ENCODE measurements at regions not wholly inside any gene's neighbourhood (a gene's known extent, or its start where the extent isn't known, plus 50 kb on each side); places are given as distances from the start of the nearest gene placed in this dataset.

DNA sequence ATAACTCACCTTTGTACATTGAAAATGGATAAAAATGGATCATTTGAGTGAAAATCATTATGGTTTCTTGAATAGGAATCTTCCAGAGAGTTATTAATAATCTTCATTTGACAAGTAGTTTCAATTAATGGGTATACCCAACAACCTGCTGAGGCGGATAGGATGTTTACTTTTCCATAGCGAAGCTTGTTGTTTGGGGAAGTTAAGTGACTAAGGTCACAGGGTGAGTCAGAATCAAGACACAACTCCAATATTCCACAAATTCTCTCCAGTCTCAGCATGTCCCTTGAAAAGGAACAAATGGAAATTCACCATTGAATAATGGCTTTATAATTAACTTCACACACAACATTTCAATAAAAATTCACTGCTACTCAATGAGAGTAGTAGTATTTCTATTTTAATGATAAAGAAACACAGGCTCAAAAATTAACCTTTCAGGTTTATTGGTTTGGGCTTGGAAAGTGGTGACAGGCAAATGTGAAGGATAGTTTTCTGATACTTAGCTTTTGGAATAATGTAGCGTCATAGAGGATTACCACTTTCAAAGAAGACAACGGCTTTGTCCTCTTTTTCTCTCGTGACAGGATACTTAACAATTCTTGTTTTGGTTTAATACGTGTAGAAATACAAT, 211.3 kb downstream of the GPD2 start:
- no peak for ATAC-seq (ENCODE audit: low read depth)
- no peaks in the 10 kb centered on the region for H3K36me3 Mint-ChIP-seq
- H3K4me1 Mint-ChIP-seq, result no peaks in the 10 kb centered on the region
- no peaks in the 10 kb centered on the region for H3K9me3 Mint-ChIP-seq
- H3K27ac Mint-ChIP-seq, result no peak overlapping the region
- no peaks in the 10 kb centered on the region for H3K27me3 Mint-ChIP-seq
- DNase-seq, result no peak
- H3K4me3 Mint-ChIP-seq, result no peak overlapping the region
- POLR2A ChIA-PET, result no interaction called here

DNA sequence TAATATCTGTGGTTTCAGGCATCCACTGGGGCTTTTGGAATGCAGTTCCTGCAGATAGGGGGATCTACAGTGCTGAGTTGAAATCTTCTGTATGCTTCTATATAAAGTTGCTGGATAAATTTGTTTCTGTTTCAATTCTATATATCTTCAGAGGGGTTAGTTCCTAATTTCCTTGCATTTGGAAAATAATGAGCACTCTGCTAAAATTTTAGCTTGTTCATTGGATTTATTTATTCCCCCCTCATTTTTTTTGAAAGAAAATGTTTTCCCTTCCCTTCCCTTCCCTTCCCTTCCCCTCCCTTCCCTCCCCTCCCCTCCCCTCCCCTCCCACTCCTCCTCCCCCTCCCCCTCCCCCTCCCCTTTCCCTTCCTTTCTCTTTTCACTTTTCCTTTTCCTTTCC, 212.3 kb downstream of the GPD2 start:
- Mint-ChIP-seq H3K4me3 (no peak overlapping the region), H3K27ac (no peak overlapping the region), H3K36me3 (no peaks in the 10 kb centered on the region), H3K4me1 (no peaks in the 10 kb centered on the region), H3K27me3 (no peaks in the 10 kb centered on the region), H3K9me3 (no peaks in the 10 kb centered on the region)
- no peak for ATAC-seq (ENCODE audit: low read depth)
- POLR2A ChIA-PET, result no interaction called here
- no peak for DNase-seq

DNA sequence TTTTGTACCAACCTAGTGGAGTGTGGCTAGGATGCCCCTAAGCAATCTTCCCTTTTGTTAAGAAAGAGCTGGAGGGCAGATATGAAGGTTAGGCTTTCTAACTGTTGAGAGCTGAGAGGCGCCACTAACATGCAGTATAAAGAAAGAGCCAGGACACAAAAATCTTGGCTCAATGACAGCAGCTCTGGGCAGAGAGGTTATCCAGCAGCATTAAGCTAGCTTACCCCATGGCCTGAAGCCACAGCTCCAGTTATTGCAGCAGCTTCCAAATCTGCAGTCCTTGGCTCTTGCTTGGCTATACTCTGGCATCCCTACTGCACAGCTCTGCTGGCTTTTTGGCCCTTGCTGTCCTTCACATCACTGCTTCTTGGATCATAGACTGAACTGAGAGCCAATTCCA, 213.4 kb downstream of the GPD2 start:
- Mint-ChIP-seq H3K36me3 (no peaks in the 10 kb centered on the region), H3K4me1 (no peaks in the 10 kb centered on the region), H3K27ac (no peak overlapping the region), H3K27me3 (no peaks in the 10 kb centered on the region), H3K9me3 (no peaks in the 10 kb centered on the region), H3K4me3 (no peak overlapping the region)
- no peak for DNase-seq
- no peak for ATAC-seq (ENCODE audit: low read depth)
- POLR2A ChIA-PET, result no interaction called here

DNA sequence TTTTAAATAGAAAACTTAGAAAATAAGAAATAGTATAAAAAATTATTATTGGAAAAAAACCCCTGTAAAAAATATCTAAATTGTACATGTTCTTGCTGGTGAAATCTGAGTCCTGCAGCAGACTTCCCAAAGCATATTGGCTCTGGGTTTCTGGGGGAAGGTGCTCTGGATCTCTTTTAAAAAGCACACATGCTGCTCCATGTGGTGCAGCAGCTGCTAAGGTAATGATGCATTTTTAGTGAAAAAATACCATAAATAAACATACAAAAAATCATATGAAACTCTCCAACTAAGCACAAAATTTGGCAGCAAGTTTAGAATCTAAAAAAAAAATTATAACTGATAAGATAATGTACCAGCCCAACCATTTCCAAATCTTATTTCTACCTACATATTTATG, 216.5 kb downstream of the GPD2 start:
- no peaks in the 10 kb centered on the region for H3K27me3 Mint-ChIP-seq

DNA sequence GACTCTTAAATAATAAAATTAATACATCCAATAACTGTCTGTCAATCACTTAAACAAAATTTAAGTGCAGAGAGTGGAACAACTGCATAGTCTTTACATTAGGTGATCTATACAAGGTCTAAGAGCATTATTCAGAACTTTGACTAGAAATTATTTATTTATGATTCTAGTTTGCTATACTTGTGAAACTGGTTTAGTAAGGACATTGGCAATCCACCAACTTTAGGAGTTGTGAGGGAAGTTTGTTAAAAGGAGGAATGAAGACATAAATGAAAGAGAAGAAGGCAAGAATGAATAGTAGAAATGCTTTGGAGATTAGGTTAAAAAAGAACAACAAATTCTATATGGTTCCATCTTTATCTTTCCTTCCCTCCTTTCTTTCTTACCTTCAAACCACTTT, 217.5 kb downstream of the GPD2 start:
- POLR2A ChIA-PET, result no interaction called here
- no peaks in the 10 kb centered on the region for H3K36me3 Mint-ChIP-seq
- ATAC-seq (ENCODE audit: low read depth), result no peak
- no peak overlapping the region for H3K4me3 Mint-ChIP-seq
- no peak for DNase-seq
- no peaks in the 10 kb centered on the region for H3K27me3 Mint-ChIP-seq
- H3K4me1 Mint-ChIP-seq, result no peaks in the 10 kb centered on the region
- H3K27ac Mint-ChIP-seq, result no peak overlapping the region
- H3K9me3 Mint-ChIP-seq, result no peaks in the 10 kb centered on the region

More for the DNA sequence above, 216.5 kb downstream of the GPD2 start:
- no peaks in the 10 kb centered on the region for H3K9me3 Mint-ChIP-seq
- POLR2A ChIA-PET, result no interaction called here
- H3K4me3 Mint-ChIP-seq, result no peak overlapping the region
- DNase-seq (no peak), ATAC-seq (ENCODE audit: low read depth) (no peak)
- no peak overlapping the region for H3K27ac Mint-ChIP-seq
- no peaks in the 10 kb centered on the region for H3K4me1 Mint-ChIP-seq
- no peaks in the 10 kb centered on the region for H3K36me3 Mint-ChIP-seq

DNA sequence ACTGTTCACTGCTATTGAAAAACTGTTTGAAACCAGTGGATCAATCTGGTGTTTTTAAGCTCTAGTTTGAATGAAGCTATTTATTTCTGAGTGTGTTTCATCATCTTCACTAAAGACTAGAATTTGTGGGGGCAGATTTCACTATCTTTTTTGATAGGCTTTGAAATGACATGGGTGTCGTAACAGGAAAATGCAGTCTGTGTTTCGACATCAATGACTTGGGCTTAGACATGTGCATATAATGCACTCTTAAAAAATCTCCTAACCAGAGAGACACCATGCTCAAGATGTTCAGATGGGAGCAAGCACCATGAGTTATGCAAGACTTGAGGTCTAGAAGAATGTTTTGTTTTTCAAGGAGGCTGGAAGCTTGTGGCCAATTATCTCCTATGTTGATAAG, 221.6 kb downstream of the GPD2 start:
- no peak overlapping the region for H3K4me3 Mint-ChIP-seq
- H3K4me1 Mint-ChIP-seq, result no peaks in the 10 kb centered on the region
- POLR2A ChIA-PET, result no interaction called here
- DNase-seq (no peak), ATAC-seq (ENCODE audit: low read depth) (no peak)
- no peaks in the 10 kb centered on the region for H3K9me3 Mint-ChIP-seq
- H3K27me3 Mint-ChIP-seq, result no peaks in the 10 kb centered on the region
- H3K27ac Mint-ChIP-seq, result no peak overlapping the region
- H3K36me3 Mint-ChIP-seq, result no peaks in the 10 kb centered on the region

DNA sequence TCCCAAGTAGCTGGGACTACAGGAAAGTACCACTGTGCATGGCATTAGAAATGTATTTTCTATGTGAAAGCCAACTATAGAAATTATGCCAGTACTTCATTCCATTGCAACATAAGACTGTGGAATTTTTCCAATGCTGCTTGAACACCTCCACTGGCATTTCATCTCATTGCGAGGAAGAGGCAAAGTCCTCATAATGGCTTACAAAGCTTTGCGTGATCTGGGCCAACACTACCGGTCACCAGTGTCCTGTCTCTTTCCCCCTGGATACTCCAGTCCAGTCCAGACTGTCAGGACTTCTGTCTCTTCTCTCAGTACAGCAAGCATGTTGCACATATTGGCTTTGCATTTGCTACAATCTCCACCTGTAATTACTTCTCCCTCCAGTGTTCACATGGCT, 223.5 kb downstream of the GPD2 start:
- DNase-seq (no peak), ATAC-seq (ENCODE audit: low read depth) (no peak)
- Mint-ChIP-seq H3K9me3 (no peaks in the 10 kb centered on the region), H3K4me1 (no peaks in the 10 kb centered on the region), H3K27me3 (no peaks in the 10 kb centered on the region), H3K4me3 (no peak overlapping the region), H3K36me3 (no peaks in the 10 kb centered on the region), H3K27ac (no peak overlapping the region)
- POLR2A ChIA-PET, result no interaction called here

DNA sequence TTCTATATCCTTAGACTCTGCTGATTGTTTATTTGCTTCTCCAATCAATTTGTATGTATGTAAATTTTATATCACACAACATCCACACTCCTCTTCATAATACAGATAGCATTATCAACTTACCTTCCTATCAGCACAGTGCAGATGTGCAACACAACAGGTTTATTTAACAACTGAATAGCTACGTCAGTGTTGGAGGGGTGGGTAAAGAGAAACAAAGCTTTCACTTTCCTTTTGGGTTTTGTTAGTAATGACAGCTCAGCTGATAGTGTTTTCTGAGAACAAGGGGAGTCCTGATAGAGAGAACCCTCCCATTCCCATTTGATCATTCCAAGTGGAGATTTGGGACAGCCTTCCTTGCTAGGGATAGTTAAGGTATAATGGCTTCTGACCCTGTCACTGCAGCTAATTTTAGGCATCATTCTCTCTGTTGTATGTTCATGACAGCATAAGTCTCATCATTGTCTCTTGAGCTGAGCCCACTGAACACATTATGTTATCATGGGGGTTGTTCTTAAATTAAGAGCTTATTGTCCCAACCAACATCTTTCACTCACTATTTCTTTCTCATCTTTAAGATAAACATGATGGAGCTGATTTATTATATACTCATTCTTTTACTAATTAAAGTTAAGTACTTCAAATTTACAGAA, 227.7 kb downstream of the GPD2 start:
- Mint-ChIP-seq H3K4me1 (peaks cover 3% of the 10 kb centered on the region), H3K27me3 (peaks cover 2% of the 10 kb centered on the region), H3K9me3 (peaks cover 5% of the 10 kb centered on the region), H3K4me3 (no peak overlapping the region), H3K36me3 (no peaks in the 10 kb centered on the region), H3K27ac (no peak overlapping the region)
- ATAC-seq (ENCODE audit: low read depth), result no peak
- no peak for DNase-seq
- POLR2A ChIA-PET, result no interaction called here

DNA sequence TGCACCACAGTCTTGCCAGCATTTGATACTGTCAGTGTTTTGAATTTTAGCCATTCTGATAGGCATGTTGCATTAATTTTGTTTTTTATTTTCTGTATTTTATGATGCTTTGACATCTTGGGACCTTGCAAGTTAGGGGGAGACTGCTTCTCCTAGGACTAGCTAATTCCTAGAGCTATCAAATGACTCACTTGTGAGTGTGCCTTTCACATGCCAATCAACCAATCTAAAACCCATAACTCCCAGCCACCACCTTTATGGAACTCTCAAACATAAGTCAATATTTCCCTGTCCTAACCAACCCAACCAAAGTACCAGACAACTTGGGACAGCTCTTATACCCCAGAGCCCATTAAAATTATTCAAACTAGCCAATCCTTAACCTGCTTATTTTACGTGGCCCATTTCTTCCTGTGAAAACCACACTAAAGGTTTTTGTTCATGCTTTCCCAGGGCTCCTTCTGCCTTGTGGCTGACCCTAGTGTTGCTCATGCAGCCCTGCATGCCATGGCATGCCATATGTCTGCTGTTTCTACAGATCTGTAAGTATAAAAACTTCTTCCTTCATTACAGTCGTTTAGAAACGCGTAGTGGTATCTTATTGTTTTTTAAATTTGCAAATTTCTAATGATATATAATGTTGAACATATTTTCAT, 230.1 kb downstream of the GPD2 start:
- no peak for ATAC-seq (ENCODE audit: low read depth)
- Mint-ChIP-seq H3K36me3 (no peaks in the 10 kb centered on the region), H3K27me3 (peaks cover 2% of the 10 kb centered on the region), H3K4me3 (no peak overlapping the region), H3K9me3 (peaks cover 5% of the 10 kb centered on the region), H3K4me1 (peaks cover 3% of the 10 kb centered on the region), H3K27ac (no peak overlapping the region)
- POLR2A ChIA-PET, result no interaction called here
- DNase-seq, result no peak

DNA sequence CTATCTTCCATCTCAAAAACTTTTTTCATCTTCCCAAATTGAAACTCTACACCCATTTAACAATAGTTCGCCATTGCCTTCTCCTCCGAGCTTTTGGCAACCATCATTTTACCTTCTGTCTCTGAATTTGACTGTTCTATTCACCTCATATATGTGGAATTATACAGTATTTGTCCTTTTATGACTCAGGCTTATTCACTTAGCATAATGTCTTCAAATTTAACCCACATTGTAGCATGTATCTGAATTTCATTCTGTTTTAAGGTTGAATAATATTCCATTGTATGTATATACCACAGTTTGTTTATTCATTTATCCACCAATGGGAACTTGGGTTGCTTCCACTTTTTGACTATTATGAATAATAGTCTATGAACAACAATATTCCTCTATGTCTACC, 233.9 kb downstream of the GPD2 start:
- DNase-seq (no peak), ATAC-seq (ENCODE audit: low read depth) (no peak)
- H3K4me1 Mint-ChIP-seq, result peaks cover 3% of the 10 kb centered on the region
- POLR2A ChIA-PET, result no interaction called here
- H3K27ac Mint-ChIP-seq, result no peak overlapping the region
- H3K27me3 Mint-ChIP-seq, result peaks cover 2% of the 10 kb centered on the region
- no peaks in the 10 kb centered on the region for H3K36me3 Mint-ChIP-seq
- peaks cover 5% of the 10 kb centered on the region for H3K9me3 Mint-ChIP-seq
- H3K4me3 Mint-ChIP-seq, result no peak overlapping the region

DNA sequence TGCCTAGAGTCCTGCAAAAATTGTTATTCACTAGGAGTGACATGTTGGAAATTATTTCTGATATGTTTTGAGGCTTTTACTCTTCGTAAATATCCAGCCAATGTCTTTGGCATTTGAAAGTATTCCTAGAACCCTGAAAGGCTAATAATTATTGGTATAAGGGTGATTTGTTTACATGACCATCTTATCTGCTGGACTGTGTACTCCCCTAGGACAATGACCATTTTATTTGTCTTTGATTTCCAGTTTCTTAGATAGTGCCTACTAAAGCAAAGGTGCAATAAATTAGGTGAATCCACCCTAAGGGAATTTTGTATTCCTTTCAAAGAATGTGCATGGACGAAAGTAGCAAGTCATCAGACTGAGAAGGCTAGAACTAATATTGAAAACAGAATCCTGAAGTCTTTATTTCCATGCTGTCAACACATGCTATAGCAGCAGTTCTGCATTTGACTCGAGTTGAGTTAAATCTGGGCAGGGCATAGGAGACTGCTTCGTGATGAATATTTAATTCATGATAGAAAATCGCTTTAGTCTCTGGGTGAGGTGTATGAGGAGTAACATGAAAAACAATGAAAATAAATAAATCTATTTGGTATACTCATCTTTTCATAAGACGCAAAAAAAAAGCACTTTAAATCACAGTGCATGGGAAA, 235.7 kb downstream of the GPD2 start:
- Mint-ChIP-seq H3K9me3 (peaks cover 5% of the 10 kb centered on the region), H3K36me3 (no peaks in the 10 kb centered on the region), H3K4me1 (peaks cover under 1% of the 10 kb centered on the region), H3K27me3 (peaks cover 2% of the 10 kb centered on the region), H3K27ac (no peak overlapping the region), H3K4me3 (no peak overlapping the region)
- no peak for DNase-seq
- no peak for ATAC-seq (ENCODE audit: low read depth)
- POLR2A ChIA-PET, result no interaction called here

DNA sequence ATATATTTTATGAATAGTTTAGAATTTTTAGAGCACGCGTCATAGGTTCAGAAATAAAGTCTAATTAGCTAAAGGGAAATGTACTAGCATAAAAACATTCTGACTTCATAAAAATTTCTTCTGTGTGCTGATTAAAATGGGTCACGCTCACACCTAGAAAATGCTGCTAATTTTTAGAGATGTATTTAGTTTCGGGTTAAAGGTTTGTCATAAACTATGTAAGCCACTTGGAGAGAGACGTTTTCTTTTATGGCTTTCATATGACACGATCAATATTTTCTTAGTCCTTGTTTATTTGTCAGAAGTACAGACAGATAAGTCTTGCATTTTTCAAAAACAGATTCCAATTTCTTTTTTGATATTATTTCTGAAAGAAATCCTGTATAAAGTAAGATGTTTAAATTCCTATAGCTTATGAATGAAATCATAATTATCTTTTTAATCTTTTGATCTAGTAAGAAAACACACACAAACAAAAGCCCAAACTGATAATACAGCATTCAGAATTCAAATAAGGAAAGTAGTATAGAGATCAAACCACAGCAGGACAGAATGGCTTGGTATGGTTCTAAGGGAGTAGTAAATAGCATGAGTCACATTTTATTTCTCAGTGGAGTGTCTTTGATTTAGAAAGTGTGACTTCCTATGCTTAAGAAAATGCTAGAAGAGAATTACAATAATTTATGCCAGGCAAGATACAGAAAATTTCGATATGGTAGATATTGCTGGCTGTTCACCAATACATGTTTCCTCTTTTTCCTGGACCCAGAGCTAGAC, 236.6 kb downstream of the GPD2 start:
- POLR2A ChIA-PET, result no interaction called here
- ATAC-seq (ENCODE audit: low read depth) (no peak), DNase-seq (no peak)

DNA sequence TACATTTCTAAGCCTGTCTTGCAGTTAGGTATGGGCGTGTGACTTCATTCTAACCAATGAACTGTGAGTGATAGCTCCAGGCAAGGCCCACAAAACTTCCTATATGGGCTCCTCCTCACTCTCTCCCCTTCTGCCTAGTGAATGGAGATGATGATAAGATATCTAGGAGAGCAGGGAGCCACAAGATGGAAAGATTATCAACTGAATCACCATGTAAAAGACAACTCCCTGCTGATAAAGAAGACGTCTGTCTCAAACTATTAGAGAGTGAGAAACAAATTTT, 237.1 kb downstream of the GPD2 start:
- Mint-ChIP-seq H3K4me1 (no peaks in the 10 kb centered on the region), H3K9me3 (peaks cover 3% of the 10 kb centered on the region), H3K4me3 (no peak overlapping the region), H3K27ac (no peak overlapping the region), H3K36me3 (no peaks in the 10 kb centered on the region), H3K27me3 (peaks cover 2% of the 10 kb centered on the region)
- ATAC-seq (ENCODE audit: low read depth) (no peak), DNase-seq (no peak)
- POLR2A ChIA-PET, result no interaction called here

More for the DNA sequence above, 236.6 kb downstream of the GPD2 start:
- Mint-ChIP-seq H3K9me3 (peaks cover 3% of the 10 kb centered on the region), H3K4me3 (no peak overlapping the region), H3K4me1 (no peaks in the 10 kb centered on the region), H3K27me3 (peaks cover 2% of the 10 kb centered on the region), H3K27ac (no peak overlapping the region), H3K36me3 (no peaks in the 10 kb centered on the region)

All from activated naive CD8-positive, alpha-beta T cell treated with anti-CD3 and anti-CD28 coated beads, Interleukin-2, amount 10 ng/mL, durations not matched to agents 7 days and 5 days (primary cell).